K562 (cell line): ENCODE measurements at regions not wholly inside any gene's neighbourhood (a gene's known extent, or its start where the extent isn't known, plus 50 kb on each side); places are given as distances from the start of the nearest gene placed in this dataset.

Experiments
- ATF6 ChIP-seq: sonication (generic); formaldehyde crosslinking; IDR thresholded peaks from 2 replicates; pipeline ENCODE4 v1.4.0; 2020; ENCODE audit warnings: mild to moderate bottlenecking, missing genetic modification reagents
- RERE ChIP-seq: sonication (generic); formaldehyde crosslinking; IDR thresholded peaks from 2 replicates; pipeline ENCODE4 v1.8.0; 2023; ENCODE audit warnings: missing genetic modification reagents, mild to moderate bottlenecking, borderline replicate concordance
- SETDB1 ChIP-seq: IDR thresholded peaks from one replicate; pipeline ENCODE4 v1.6.1; 2012; ENCODE audit warnings: low read length, control low read depth, inconsistent platforms
- SRSF7 ChIP-seq: fragments of 200-400 bp; formaldehyde crosslinking; optimal IDR thresholded peaks from 2 replicates; pipeline ENCODE3; 2017; ENCODE audit warnings: mild to moderate bottlenecking, low read depth, low read length
- THRB ChIP-seq: fragments of 450-650 bp; formaldehyde crosslinking; conservative IDR thresholded peaks from 2 replicates; pipeline ENCODE4 v1.4.0; 2022; ENCODE audit warnings: mild to moderate bottlenecking, missing genetic modification characterization

- TF ChIP-seq THRB (CRISPR knock-in tag) (no peak), ATF6 (CRISPR knock-in tag) (no peak), RERE (CRISPR knock-in tag) (no peak), SRSF7 (no peak), SETDB1 (no peak)
Observed at GRCh38 chr20:40444516-40444915, 244.5 kb downstream of the MAFB start (continued).
